NB4 (cell line): ENCODE measurements at regions not wholly inside any gene's neighbourhood (a gene's known extent, or its start where the extent isn't known, plus 50 kb on each side); places are given as distances from the start of the nearest gene placed in this dataset.

Experiments
- DNase-seq: peaks from one replicate; pipeline ENCODE4 v3.0.0; 2010; ENCODE audit warnings: low read depth
- H3K4me3 ChIP-seq: one replicate; pipeline ENCODE4 v1.5.1; 2011; ENCODE audit warnings: mild to moderate bottlenecking, low read depth, low read length, moderate library complexity
- MAX ChIP-seq: IDR thresholded peaks from 2 replicates; pipeline ENCODE4 v1.6.1; 2011; ENCODE audit warnings: low read depth, low read length
- MYC ChIP-seq: IDR thresholded peaks from 2 replicates; pipeline ENCODE4 v1.6.1; 2011; ENCODE audit warnings: low read depth, low read length
- POLR2A ChIP-seq: IDR thresholded peaks from 2 replicates; pipeline ENCODE4 v1.6.1; 2011; ENCODE audit warnings: mild to moderate bottlenecking; ENCODE audit not compliant: insufficient read length; ENCODE audit errors: extremely low read depth
- TF ChIP-seq, protein P1 (sequence below): IDR thresholded peaks from one replicate; pipeline ENCODE4 v1.5.1; 2012; ENCODE audit warnings: low read depth, low read length

DNA sequence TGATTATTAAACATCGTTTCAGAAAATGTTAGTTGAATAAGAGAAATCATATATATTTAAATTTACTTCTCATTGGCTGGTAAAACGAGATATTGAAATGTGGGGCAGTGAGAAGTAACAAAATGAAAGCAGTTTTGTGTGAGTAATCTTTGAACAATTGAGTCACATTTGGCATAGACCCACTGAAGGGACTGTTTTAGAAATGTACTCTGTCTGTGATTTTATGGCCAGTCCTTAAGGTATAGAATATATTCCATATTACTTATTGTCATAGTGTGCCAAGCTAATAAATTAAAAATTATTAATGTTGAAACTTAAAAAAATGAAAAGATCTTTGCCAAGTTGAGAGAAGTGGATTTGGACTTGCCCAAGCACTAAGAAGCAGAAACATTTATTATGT lies 222.4 kb upstream of the COL3A1 start:
- DNase-seq: no peak

DNA sequence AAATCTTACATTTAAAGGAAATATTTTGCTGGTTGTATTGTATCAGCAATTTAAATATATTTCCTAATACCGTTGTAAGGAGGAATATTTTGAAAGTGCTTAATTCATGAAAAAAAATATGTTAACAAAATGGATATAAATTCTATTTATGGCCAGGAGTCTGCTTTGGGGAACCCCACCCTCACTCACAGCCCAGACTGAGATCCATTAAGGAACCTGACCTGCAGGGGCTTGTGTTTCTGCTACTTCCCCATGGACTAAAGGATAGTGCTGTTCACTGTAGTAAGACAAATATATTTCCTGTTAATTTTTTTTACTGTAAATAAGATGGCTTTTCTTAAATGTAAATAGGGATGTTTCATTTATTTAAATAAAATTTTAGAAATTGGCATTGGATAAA lies 221.9 kb upstream of the COL3A1 start:
- DNase-seq: no peak
- no peak for TF ChIP-seq POLR2A
- TF ChIP-seq MAX: no peak
- TF ChIP-seq MYC: no peak
- TF ChIP-seq, protein P1, sequence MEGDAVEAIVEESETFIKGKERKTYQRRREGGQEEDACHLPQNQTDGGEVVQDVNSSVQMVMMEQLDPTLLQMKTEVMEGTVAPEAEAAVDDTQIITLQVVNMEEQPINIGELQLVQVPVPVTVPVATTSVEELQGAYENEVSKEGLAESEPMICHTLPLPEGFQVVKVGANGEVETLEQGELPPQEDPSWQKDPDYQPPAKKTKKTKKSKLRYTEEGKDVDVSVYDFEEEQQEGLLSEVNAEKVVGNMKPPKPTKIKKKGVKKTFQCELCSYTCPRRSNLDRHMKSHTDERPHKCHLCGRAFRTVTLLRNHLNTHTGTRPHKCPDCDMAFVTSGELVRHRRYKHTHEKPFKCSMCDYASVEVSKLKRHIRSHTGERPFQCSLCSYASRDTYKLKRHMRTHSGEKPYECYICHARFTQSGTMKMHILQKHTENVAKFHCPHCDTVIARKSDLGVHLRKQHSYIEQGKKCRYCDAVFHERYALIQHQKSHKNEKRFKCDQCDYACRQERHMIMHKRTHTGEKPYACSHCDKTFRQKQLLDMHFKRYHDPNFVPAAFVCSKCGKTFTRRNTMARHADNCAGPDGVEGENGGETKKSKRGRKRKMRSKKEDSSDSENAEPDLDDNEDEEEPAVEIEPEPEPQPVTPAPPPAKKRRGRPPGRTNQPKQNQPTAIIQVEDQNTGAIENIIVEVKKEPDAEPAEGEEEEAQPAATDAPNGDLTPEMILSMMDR: no peak

More for the DNA sequence above, 222.4 kb upstream of the COL3A1 start:
- no peak overlapping the region for H3K4me3 ChIP-seq
- TF ChIP-seq MAX (no peak), POLR2A (no peak), MYC (no peak)
- TF ChIP-seq, protein P1: no peak

GRCh38 chr2:188762151-188762550 lies 212.0 kb upstream of the COL3A1 start:
- H3K4me3 ChIP-seq: no peak overlapping the region
- DNase-seq: no peak
- TF ChIP-seq POLR2A (no peak), MAX (no peak), MYC (no peak)
- TF ChIP-seq, protein P1: no peak

More for the DNA sequence above, 221.9 kb upstream of the COL3A1 start:
- H3K4me3 ChIP-seq: no peak overlapping the region

- TF ChIP-seq POLR2A (no peak), MAX (no peak)
- TF ChIP-seq, protein P1: peak; percentile 47
- H3K4me3 ChIP-seq: no peak overlapping the region
- peak; percentile 27 for DNase-seq
Measured at GRCh38 chr2:188765522-188766470, 208.4 kb upstream of the COL3A1 start.

DNA sequence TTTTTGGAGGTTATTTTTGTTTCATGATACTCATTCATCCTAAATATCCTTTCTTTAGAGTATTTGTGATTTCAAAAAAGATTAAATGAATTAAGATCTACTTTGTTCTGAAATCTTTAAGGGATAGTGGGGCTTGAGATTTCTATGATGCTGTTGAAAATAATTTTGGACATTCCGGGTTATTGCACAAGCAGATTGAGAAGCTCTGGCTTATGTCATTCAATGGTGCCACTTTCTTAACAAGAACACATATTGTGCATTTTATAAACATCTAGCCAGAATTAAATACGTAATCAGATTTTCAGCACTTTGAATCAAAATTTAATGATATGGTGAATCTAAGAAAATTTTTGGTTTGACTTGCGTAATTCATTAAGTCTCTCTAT lies 207.7 kb upstream of the COL3A1 start:
- no peak overlapping the region for H3K4me3 ChIP-seq
- DNase-seq: no peak
- TF ChIP-seq POLR2A (no peak), MYC (no peak), MAX (no peak)
- TF ChIP-seq, protein P1: no peak
